HG02571 (cell line): ENCODE measurements at regions not wholly inside any gene's neighbourhood (a gene's known extent, or its start where the extent isn't known, plus 50 kb on each side); places are given as distances from the start of the nearest gene placed in this dataset.

ENCODE experiments used
- ATAC-seq: cut with Tn5 transposase; IDR thresholded peaks from one replicate; pipeline ENCODE4 v1.9.1; 2021; ENCODE audit warnings: mild to moderate bottlenecking, moderate library complexity; ENCODE audit not compliant: unreplicated experiment

GRCh38 chr21:35940074-35940927 lies 120.0 kb downstream of the SETD4 start:
- ATAC-seq, result no peak

GRCh38 chr21:35938446-35938845 lies 121.9 kb downstream of the SETD4 start:
- ATAC-seq, result no peak

DNA sequence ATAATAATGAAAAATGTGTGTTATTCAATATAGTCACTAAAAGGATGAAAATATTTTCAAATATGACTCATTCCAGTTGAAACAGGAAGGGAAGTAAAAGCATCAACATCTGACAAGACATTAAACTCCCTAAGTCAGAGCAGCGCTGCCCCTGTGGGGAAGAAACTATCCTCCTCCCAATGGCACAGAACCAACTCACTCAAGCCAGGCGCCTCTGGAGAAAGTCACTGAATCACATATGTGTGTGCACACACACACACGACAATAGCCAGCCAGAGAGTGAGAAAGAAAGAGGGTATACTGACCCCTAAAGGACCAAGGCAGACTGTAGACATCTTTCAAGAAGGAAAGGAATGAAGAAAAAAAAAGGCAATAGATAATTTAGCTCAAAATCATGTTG lies 126.9 kb downstream of the SETD4 start:
- ATAC-seq, result no peak

DNA sequence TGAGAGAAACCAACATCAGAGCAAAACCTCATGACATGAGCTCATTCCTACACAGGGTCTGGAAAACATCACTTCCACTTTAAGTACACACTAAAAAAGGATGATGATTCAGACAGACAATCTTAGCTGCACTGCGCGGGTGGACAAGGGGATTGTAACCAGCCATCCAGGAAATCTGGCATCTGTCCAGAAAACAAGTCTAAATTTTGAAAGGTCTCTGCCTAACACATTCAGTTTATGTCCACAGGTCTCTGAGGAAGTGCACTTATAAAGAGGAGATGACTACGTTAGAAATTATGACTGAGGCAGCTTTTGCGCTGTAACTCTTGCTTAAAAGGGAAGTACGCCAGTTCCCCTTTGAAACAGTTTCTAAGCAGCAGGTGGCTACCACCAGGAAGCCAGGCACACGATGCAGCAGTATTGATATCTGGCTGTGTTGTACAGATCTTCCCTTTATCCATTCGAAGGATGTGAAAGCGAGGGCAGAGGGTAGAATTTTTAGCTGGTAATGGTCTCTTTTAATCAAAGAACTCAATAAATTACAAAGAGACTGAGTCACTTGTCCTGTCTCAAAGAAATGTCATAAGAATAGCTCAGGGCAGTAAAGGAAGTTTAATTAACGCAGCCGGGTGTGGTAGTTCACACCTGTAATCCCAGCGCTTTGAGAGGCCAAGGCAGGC lies 128.0 kb downstream of the SETD4 start:
- ATAC-seq, result no peak

GRCh38 chr21:35929901-35930300 lies 130.4 kb downstream of the SETD4 start:
- ATAC-seq, result no peak

DNA sequence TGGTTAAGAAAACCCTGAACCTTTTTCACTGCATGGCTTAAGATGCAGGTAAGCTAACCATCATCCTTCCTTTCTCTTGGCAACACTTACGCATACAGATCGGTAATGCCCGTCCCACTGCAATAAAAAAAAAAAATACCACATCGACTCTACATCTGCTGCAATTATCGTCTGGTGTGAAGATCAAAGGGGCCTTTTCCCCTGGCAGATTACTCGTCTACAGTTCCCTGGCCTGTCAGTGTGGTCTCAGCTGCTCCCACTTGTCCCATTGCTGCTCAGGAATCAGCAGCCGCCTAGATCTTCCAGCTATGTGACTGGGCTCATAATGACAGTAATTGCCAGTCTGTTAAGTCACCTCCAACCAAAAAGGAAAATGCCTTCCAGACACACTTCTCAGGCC lies 133.1 kb downstream of the SETD4 start:
- no peak for ATAC-seq

DNA sequence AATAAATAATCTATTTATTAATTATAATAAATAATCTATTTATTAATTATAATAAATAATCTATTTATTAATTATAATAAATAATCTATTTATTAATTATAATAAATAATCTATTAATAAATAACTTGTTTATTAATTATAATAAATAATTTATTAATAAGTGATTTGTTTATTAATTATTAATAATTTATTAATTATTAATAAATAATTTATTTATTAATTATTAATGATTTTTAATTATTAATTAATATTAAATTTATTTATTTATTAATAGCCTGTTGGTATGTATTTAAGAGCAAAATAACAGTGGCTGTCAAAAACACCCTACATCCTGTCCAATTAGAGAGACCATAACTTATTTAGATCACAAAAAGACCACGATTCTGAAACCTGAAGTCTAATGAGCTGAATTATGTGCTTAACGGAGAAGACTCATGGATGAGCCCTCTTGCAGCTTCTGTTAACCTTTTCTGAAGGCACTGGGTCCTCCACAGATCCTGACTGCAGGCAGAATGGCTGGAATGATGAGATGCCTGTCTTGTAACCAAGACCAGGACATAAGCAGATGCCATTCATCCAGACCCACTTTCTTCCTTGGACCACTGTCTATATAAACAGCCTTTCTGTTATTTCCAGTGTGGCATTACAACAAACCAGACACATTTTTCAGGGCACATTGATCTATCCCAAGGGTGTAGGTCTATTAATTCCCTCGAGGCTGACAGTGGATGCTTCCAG lies 134.2 kb downstream of the SETD4 start:
- no peak for ATAC-seq

GRCh38 chr21:35925497-35925896 lies 134.8 kb downstream of the SETD4 start:
- no peak for ATAC-seq

DNA sequence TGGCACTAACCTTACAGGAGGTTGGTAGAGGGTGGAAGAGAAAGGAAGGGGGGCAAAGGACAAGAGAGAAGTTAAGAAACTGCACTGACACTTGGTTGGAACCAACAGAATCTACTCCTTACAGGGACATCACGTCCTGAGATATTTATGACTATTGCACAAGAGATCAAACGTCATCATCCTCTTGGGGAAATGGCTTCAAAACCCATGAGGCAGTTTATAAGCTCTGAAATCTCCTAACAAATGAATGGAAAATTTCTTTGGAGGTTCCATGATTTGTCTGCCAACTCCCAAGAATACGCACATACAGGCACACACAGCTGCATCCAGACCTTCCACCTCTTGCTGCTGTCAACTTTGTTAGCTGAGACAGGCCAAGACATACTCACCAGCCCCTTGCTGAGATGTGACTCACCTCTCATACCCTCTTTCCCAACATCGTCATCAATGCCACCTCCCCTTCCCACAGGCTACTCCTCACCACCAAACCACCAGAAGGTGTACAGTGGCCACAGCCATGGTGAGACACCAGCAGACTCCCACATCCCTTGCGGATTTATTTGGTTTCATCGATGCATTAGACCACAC lies 135.5 kb downstream of the SETD4 start:
- no peak for ATAC-seq

GRCh38 chr21:35923971-35924370 lies 136.4 kb downstream of the SETD4 start:
- ATAC-seq, result no peak

DNA sequence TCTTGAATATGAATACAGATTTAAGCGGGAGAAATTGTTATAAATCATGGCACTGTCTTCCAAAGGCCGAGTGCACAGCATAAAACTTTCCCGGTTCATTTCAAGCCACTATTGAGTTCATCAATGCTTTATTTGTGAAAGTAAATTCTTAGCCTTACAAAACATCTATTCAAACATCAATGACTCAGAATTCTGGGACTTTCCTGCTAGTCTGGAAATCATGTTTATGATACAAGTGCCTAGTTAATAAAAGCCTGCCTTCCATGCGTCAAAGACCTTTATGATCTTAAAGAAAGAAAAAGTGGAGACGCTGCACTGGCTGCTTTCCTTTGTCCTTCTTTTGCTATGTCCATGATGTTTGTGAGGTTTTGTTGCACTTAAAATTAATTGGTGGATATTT lies 137.7 kb downstream of the SETD4 start:
- ATAC-seq, result no peak

GRCh38 chr21:35921471-35921870 lies 138.9 kb downstream of the SETD4 start:
- ATAC-seq, result no peak

DNA sequence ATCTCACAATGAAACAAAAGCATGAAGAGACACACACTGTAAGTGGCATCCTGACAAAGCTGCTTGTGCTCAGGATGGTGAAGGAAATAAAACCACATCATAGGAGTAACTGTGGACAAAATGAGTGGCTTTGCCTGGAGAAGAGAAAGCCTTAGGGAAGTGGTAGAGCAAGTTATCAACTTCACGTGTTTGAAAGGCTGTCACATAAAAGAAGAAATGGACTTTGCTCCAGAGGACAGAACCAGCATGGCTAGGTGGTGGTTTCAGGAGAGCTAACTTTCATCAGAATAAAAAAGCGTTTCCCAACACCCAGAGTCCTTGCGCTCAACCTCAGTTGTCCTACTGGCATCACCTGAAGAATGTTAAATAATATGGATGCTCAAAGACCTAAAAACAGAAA lies 139.9 kb downstream of the SETD4 start:
- no peak for ATAC-seq

DNA sequence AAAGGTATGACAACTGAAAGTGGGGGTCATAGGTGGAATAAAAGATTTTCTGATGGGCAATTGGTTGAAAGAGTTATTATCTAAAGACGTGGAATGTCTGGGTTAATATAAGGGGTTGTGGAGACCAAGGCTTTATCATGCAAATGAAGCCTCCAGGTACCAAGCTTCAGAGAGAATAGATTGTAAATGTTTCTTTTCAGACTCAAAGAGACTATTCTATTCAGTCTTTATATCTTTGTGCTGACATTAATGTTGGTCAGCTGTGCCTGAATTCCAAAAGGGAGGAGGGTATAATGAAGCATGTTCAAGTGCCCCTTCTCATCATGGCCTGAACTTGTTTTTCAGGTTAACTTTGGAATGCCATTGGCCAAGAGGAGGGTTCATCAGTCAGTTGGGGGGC lies 145.3 kb downstream of the SETD4 start:
- no peak for ATAC-seq

GRCh38 chr21:35911412-35912191 lies 148.7 kb downstream of the SETD4 start:
- no peak for ATAC-seq

GRCh38 chr21:35909456-35910223 lies 150.7 kb downstream of the SETD4 start:
- ATAC-seq, result no peak

DNA sequence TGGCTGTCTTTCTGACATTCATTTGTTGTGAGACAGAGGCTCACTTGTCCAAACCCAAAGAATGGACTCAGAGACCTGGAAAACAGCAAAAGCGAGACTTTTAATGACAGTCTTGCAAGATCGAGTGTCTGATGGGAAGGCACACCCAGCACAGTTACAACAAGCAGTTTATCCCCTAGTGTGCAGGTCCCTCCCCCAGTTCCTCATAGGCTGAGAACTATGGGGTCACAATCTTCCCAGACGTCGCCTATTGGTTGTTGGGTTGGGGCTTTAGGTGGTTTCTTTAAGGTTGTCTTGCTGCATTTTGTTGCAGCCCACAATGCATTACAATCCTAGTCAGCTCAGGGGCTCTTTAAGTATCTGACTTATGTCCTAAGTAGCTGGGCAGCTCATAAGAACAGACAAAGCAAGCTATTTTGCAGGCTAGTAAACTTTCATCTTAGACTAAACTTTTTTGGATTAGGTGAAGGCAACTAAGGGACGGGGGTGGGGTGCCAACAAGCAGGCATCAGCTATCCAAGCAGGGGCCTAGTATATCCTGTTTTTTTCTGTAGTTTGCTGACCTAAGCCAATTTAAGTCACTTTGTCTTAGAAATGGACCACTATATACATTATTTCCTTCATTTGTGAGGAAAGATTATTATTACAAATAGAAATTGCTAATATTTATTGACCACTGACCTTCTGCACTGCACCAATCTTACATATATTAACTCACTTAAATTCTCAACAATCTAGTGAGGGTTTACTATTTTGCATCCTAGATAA lies 151.8 kb downstream of the SETD4 start:
- ATAC-seq, result no peak

- no peak for ATAC-seq
These were observed 153.7 kb downstream of the SETD4 start for GRCh38 chr21:35906586-35906985.

- no peak for ATAC-seq
These were observed 154.4 kb downstream of the SETD4 start for GRCh38 chr21:35905963-35906345.
